ENCODE measurements at regions not wholly inside any gene's neighbourhood (a gene's known extent, or its start where the extent isn't known, plus 50 kb on each side); places are given as distances from the start of the nearest gene placed in this dataset.

DNA sequence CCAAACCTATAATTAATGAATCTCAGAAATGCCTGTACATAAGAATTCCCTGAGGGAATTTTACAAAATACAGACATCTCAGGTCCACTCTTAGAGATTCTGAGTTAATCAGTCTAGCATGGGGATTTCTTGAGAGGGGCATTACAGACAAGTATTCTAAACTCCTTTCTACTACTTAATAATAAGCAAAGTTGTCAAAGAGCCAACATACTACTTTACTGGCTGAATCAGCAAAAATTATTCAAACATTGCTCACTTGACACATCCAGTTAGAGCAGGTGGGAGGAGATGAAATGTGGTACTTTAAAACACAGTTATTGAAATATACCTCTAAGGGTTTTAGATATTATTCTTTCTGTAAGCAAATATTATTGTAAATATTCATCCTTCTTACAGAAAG, 1164.7 kb downstream of the CDY2B start:
- Histone ChIP-seq H3K9me3 (replicated peaks in 1 of 2; ENCODE audit: control insufficient read depth in 1 of 2, insufficient read depth in 1 of 2, low read length in 2 of 2) (no peaks in the 10 kb centered on the region), H3K27ac (ENCODE audit: low read depth in 1 of 2, low read length in 2 of 2) (no peak overlapping the region), H4K20me1 (ENCODE audit: insufficient read depth, low read length) (no peaks in the 10 kb centered on the region), H3K9ac (ENCODE audit: insufficient read depth, low read length, poor library complexity, severe bottlenecking) (no peak overlapping the region), H3K4me3 (replicated peaks in 1 of 3; ENCODE audit: low read depth in 2 of 3, low read length in 3 of 3) (no peak overlapping the region), H3K4me2 (replicated peaks; ENCODE audit: extremely low read depth, low read length, poor library complexity, severe bottlenecking) (no peak overlapping the region), H2AFZ (ENCODE audit: insufficient read depth, low read depth, low read length, poor library complexity, severe bottlenecking) (no peak overlapping the region), H3K4me1 (ENCODE audit: control insufficient read depth in 1 of 2, insufficient read depth in 2 of 2, low read length in 2 of 2) (no peaks in the 10 kb centered on the region), H3K79me2 (ENCODE audit: insufficient read depth, low read length) (no peaks in the 10 kb centered on the region), H3K36me3 (replicated peaks in 1 of 2; ENCODE audit: control insufficient read depth in 1 of 2, insufficient read depth in 2 of 2, low read length in 2 of 2) (no peaks in the 10 kb centered on the region), H3K27me3 (ENCODE audit: control insufficient read depth in 2 of 2, insufficient read depth in 2 of 2, low read length in 2 of 2) (no peaks in the 10 kb centered on the region)
- Mint-ChIP-seq H3K36me3 (no peaks in the 10 kb centered on the region), H3K9me3 (no peaks in the 10 kb centered on the region), H3K4me1 (no peaks in the 10 kb centered on the region), H3K27ac (no peak overlapping the region), H3K27me3 (ENCODE audit: low read depth in 3 of 3) (peaks cover 0 to 1% (median 0%) of the 10 kb centered on the region in 3 donors), H3K4me3 (no peak overlapping the region)
- intact Hi-C loops (cut with micrococcal nuclease): loop anchor here in 1 of 2 donors (10.0 kb wide), 1 partner anchor 60 kb away; no protein-coding TSS in a partner anchor
- DNase-seq: no peak
- TF ChIP-seq, protein P1, sequence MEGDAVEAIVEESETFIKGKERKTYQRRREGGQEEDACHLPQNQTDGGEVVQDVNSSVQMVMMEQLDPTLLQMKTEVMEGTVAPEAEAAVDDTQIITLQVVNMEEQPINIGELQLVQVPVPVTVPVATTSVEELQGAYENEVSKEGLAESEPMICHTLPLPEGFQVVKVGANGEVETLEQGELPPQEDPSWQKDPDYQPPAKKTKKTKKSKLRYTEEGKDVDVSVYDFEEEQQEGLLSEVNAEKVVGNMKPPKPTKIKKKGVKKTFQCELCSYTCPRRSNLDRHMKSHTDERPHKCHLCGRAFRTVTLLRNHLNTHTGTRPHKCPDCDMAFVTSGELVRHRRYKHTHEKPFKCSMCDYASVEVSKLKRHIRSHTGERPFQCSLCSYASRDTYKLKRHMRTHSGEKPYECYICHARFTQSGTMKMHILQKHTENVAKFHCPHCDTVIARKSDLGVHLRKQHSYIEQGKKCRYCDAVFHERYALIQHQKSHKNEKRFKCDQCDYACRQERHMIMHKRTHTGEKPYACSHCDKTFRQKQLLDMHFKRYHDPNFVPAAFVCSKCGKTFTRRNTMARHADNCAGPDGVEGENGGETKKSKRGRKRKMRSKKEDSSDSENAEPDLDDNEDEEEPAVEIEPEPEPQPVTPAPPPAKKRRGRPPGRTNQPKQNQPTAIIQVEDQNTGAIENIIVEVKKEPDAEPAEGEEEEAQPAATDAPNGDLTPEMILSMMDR (IDR thresholded peaks at IDR 0.05): no peak

DNA sequence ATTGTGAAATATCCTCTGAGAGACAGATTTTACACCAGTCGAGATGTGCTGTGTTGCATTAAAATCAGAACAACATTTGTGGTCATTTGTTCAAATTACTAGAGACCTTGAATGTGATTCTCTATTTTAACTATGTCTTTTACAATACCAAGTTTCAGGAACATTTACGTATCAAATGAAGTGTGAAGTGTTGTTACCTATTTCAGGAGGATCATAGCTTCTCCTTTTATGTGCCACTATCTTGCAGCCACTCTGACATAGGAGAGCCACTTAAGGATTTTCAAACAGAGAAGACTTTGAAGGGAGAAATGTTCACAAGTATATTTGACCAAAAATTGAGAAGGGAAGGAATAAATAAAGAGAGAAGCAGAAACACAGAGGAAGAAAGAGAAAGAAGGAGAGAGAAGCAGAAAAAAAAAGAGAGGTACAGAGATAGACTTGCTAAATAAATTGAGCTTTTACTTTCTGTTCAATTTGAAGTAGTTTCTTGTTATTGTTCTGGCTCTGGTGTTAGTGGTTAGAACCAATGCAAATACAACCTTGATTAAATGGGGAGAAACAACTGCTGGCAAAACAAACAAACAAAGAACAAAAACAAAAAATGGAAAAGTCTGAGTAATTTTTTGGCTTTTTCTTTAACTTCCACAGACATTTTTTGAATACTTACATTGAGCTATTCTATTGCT, 1206.8 kb downstream of the CDY2B start:
- H3K4me2 ChIP-seq (replicated peaks; ENCODE audit: extremely low read depth, low read length, poor library complexity, severe bottlenecking): no peak overlapping the region
- Mint-ChIP-seq H3K4me1 (no peaks in the 10 kb centered on the region), H3K9me3 (peaks cover 0 to 3% (median 0%) of the 10 kb centered on the region in 7 donors), H3K27me3 (ENCODE audit: low read depth in 3 of 3) (no peaks in the 10 kb centered on the region), H3K4me3 (no peak overlapping the region), H3K27ac (no peak overlapping the region), H3K36me3 (no peaks in the 10 kb centered on the region)
- intact Hi-C loops (cut with micrococcal nuclease): no loop called here
- no peak overlapping the region for H2AFZ ChIP-seq (ENCODE audit: insufficient read depth, low read depth, low read length, poor library complexity, severe bottlenecking)
- no CpG with 5 or more reads among the region's 2 CpGs for WGBS (ENCODE audit: insufficient coverage)
- no peaks in the 10 kb centered on the region for H3K36me3 ChIP-seq (replicated peaks in 1 of 2; ENCODE audit: control insufficient read depth in 1 of 2, insufficient read depth in 2 of 2, low read length in 2 of 2)
- H3K79me2 ChIP-seq (ENCODE audit: insufficient read depth, low read length): no peaks in the 10 kb centered on the region
- no peaks in the 10 kb centered on the region for H3K9me3 ChIP-seq (replicated peaks in 1 of 2; ENCODE audit: control insufficient read depth in 1 of 2, insufficient read depth in 1 of 2, low read length in 2 of 2)
- H3K4me3 ChIP-seq (replicated peaks in 1 of 3; ENCODE audit: low read depth in 2 of 3, low read length in 3 of 3): no peak overlapping the region
- TF ChIP-seq, protein P1 (IDR thresholded peaks at IDR 0.05): no peak
- no peak for DNase-seq
- no peak overlapping the region for H3K9ac ChIP-seq (ENCODE audit: insufficient read depth, low read length, poor library complexity, severe bottlenecking)
- H3K4me1 ChIP-seq (ENCODE audit: control insufficient read depth in 1 of 2, insufficient read depth in 2 of 2, low read length in 2 of 2): no peaks in the 10 kb centered on the region
- H3K27ac ChIP-seq (ENCODE audit: low read depth in 1 of 2, low read length in 2 of 2): no peak overlapping the region
- H4K20me1 ChIP-seq (ENCODE audit: insufficient read depth, low read length): no peaks in the 10 kb centered on the region
- H3K27me3 ChIP-seq (ENCODE audit: control insufficient read depth in 2 of 2, insufficient read depth in 2 of 2, low read length in 2 of 2): no peaks in the 10 kb centered on the region
